CD4-positive, alpha-beta memory T cell (primary cell): ENCODE measurements at regions not wholly inside any gene's neighbourhood (a gene's known extent, or its start where the extent isn't known, plus 50 kb on each side); places are given as distances from the start of the nearest gene placed in this dataset.

Source experiments
- CTCF ChIA-PET: fragments of 350-600 bp; sonication (Branson Sonifier 250); formaldehyde crosslinking; loops from one replicate; lab custom pipeline; 2021; ENCODE audit warnings: inconsistent platforms; ENCODE audit not compliant: partially characterized antibody; lab: Charles Lee
- POLR2A ChIA-PET: fragments of 350-600 bp; sonication (Branson Sonifier 250); formaldehyde crosslinking; loops from one replicate; lab custom pipeline; 2021; ENCODE audit not compliant: partially characterized antibody; lab: Charles Lee
- DNase-seq, 5 donors: peaks; one replicate each; pipeline versions ENCODE4 v3.0.0 to v3.0.0-alpha.2; 2020 to 2022; ENCODE audit warnings: mixed read lengths in 1 of 5
- H3K27ac ChIP-seq: one replicate; pipeline ENCODE4 v1.7.0; 2013; ENCODE audit warnings: low read depth, low read length
- H3K27me3 ChIP-seq: 2 replicates; pipeline ENCODE4 v1.7.0; 2013; ENCODE audit warnings: mild to moderate bottlenecking, low read length, moderate library complexity; ENCODE audit not compliant: insufficient read depth
- H3K36me3 ChIP-seq: 2 replicates; pipeline ENCODE4 v1.7.0; 2013; ENCODE audit warnings: mild to moderate bottlenecking, low read length, moderate library complexity; ENCODE audit not compliant: insufficient read depth
- H3K4me1 ChIP-seq: 2 replicates; pipeline ENCODE4 v1.7.0; 2013; ENCODE audit warnings: mild to moderate bottlenecking, low read length, moderate library complexity; ENCODE audit not compliant: insufficient read depth
- H3K4me3 ChIP-seq, 2 donors: one replicate each; pipeline ENCODE4 v1.7.0; 2013; ENCODE audit warnings: low read length in 2 of 2, mild to moderate bottlenecking in 1 of 2
- H3K9me3 ChIP-seq, 2 donors: one replicate each; pipeline ENCODE4 v1.7.0; 2013; ENCODE audit warnings: low read length in 2 of 2, control low read depth in 1 of 2; ENCODE audit not compliant: control insufficient read depth in 1 of 2
- H3K27ac Mint-ChIP-seq, 7 donors: one replicate each; pipeline ENCODE4 v1.8.0; 2020 to 2021; ENCODE audit warnings: mixed read lengths in 7 of 7, mild to moderate bottlenecking in 6 of 7, inconsistent platforms in 3 of 7, moderate library complexity in 3 of 7
- H3K27me3 Mint-ChIP-seq, 2 donors: one replicate each; pipeline ENCODE4 v1.8.0; 2020 to 2021; ENCODE audit warnings: mixed read lengths in 2 of 2
- H3K36me3 Mint-ChIP-seq, 2 donors: one replicate each; pipeline ENCODE4 v1.8.0; 2020 to 2021; ENCODE audit warnings: mixed read lengths in 2 of 2, inconsistent platforms in 1 of 2, mild to moderate bottlenecking in 1 of 2
- H3K4me1 Mint-ChIP-seq, 4 donors: one replicate each; pipeline ENCODE4 v1.8.0; 2020 to 2021; ENCODE audit warnings: mixed read lengths in 4 of 4, mild to moderate bottlenecking in 1 of 4
- H3K4me3 Mint-ChIP-seq, 8 donors: one replicate each; pipeline ENCODE4 v1.8.0; 2020 to 2021; ENCODE audit warnings: mixed read lengths in 8 of 8, mild to moderate bottlenecking in 7 of 8, moderate library complexity in 6 of 8, inconsistent platforms in 3 of 8
- H3K9me3 Mint-ChIP-seq, 8 donors: one replicate each; pipeline ENCODE4 v1.8.0; 2020 to 2021; ENCODE audit warnings: mixed read lengths in 8 of 8, mild to moderate bottlenecking in 5 of 8, inconsistent platforms in 3 of 8, moderate library complexity in 1 of 8
- intact Hi-C: fragments of 100-400 bp; cut with micrococcal nuclease; formaldehyde crosslinking; loops from one replicate; pipeline ENCODE4 v1.15.1; 2023

DNA sequence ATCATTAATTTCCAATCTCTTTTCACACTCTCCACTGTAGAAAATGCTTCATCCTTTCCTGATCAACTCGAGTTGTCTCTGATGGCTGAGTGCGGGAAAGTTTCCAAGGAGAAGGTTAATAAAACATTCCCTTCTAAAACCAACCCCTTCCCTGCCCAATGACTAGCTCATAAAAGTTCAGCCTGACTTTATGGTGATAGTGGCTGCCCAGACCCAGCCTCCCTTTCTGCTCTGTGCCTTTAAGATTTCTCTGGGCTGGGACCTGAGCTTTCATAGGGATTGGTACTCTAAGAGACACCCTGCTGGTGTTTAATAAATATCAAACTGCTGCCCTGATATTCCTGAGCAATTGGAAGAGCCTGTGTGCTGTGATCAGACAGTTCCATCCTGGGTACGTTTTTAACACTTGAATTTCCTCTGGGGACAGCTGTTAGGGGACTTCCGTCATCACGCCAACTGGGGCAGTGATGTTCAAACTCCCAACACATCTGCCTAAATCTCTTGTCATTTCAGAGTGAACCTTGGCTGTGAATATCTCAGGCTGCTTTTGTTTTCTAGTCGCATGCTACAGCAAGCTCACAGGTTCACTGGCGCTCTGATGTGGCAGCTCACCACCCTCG is 195.0 kb upstream of the KIRREL3 start:
- Histone ChIP-seq H3K36me3 (no peaks in the 10 kb centered on the region), H3K27ac (no peak overlapping the region), H3K4me3 (no peak overlapping the region), H3K4me1 (no peaks in the 10 kb centered on the region), H3K9me3 (no peaks in the 10 kb centered on the region), H3K27me3 (no peaks in the 10 kb centered on the region)
- no peak for DNase-seq
- Mint-ChIP-seq H3K4me1 (no peaks in the 10 kb centered on the region), H3K36me3 (no peaks in the 10 kb centered on the region), H3K27ac (no peak overlapping the region), H3K9me3 (peaks cover 0 to 7% (median under 1%) of the 10 kb centered on the region in 8 donors), H3K27me3 (no peaks in the 10 kb centered on the region), H3K4me3 (no peak overlapping the region)
- ChIA-PET CTCF (no interaction called here), POLR2A (no interaction called here)
- intact Hi-C loops: no loop called here

DNA sequence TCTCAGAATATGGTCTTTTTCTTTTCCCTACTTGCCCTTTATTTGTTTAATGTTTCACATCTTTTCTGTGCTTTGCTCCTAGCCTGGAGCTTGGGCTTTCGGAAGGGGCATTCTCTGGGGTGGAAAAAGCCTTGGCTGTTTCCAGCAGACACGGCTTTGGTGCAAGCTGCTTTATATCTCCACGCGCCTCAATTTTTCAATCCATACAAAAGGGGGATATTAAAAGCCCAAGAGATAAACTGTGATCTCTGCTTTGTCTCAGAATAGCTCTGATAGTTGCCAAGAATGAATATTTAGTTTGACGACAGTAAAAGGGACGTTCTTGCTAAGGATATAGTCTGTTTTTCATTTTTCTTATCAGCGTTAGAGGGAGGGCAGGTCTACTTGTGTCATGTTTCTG is 194.0 kb upstream of the KIRREL3 start:
- intact Hi-C loops: no loop called here
- Mint-ChIP-seq H3K9me3 (peaks cover 0 to 5% (median 0%) of the 10 kb centered on the region in 8 donors), H3K27ac (no peak overlapping the region), H3K36me3 (no peaks in the 10 kb centered on the region), H3K27me3 (no peaks in the 10 kb centered on the region), H3K4me1 (no peaks in the 10 kb centered on the region), H3K4me3 (no peak overlapping the region)
- no peak for DNase-seq
- H3K4me1 ChIP-seq: no peaks in the 10 kb centered on the region
- H3K27me3 ChIP-seq: no peaks in the 10 kb centered on the region
- H3K36me3 ChIP-seq: no peaks in the 10 kb centered on the region
- H3K9me3 ChIP-seq: no peaks in the 10 kb centered on the region
- H3K27ac ChIP-seq: no peak overlapping the region
- ChIA-PET POLR2A (no interaction called here), CTCF (no interaction called here)
- no peak overlapping the region for H3K4me3 ChIP-seq

GRCh38 chr11:127193950-127194349 is 193.4 kb upstream of the KIRREL3 start:
- H3K4me3 Mint-ChIP-seq: no peak overlapping the region
- no peak overlapping the region for H3K27ac ChIP-seq
- H3K9me3 ChIP-seq: no peaks in the 10 kb centered on the region
- no peak overlapping the region for H3K4me3 ChIP-seq
- H3K36me3 Mint-ChIP-seq: no peaks in the 10 kb centered on the region
- ChIA-PET POLR2A (no interaction called here), CTCF (no interaction called here)
- no peaks in the 10 kb centered on the region for H3K4me1 Mint-ChIP-seq
- H3K36me3 ChIP-seq: no peaks in the 10 kb centered on the region
- H3K27ac Mint-ChIP-seq: no peak overlapping the region
- DNase-seq: no peak
- no peaks in the 10 kb centered on the region for H3K27me3 ChIP-seq
- intact Hi-C loops: no loop called here
- H3K27me3 Mint-ChIP-seq: no peaks in the 10 kb centered on the region
- no peaks in the 10 kb centered on the region for H3K4me1 ChIP-seq
- H3K9me3 Mint-ChIP-seq: peaks cover 0 to 5% (median 0%) of the 10 kb centered on the region in 8 donors

- no peak overlapping the region for H3K27ac Mint-ChIP-seq
- no peaks in the 10 kb centered on the region for H3K27me3 ChIP-seq
- ChIA-PET CTCF (no interaction called here), POLR2A (no interaction called here)
- no peak overlapping the region for H3K4me3 Mint-ChIP-seq
- DNase-seq: no peak
- no peak overlapping the region for H3K27ac ChIP-seq
- H3K9me3 Mint-ChIP-seq: peaks cover 0 to 5% (median 0%) of the 10 kb centered on the region in 8 donors
- no peaks in the 10 kb centered on the region for H3K4me1 Mint-ChIP-seq
- no peak overlapping the region for H3K4me3 ChIP-seq
- no peaks in the 10 kb centered on the region for H3K4me1 ChIP-seq
- no peaks in the 10 kb centered on the region for H3K36me3 Mint-ChIP-seq
- no peaks in the 10 kb centered on the region for H3K9me3 ChIP-seq
- intact Hi-C loops: no loop called here
- H3K36me3 ChIP-seq: no peaks in the 10 kb centered on the region
- no peaks in the 10 kb centered on the region for H3K27me3 Mint-ChIP-seq
Measured at GRCh38 chr11:127191689-127192088, 191.1 kb upstream of the KIRREL3 start.

DNA sequence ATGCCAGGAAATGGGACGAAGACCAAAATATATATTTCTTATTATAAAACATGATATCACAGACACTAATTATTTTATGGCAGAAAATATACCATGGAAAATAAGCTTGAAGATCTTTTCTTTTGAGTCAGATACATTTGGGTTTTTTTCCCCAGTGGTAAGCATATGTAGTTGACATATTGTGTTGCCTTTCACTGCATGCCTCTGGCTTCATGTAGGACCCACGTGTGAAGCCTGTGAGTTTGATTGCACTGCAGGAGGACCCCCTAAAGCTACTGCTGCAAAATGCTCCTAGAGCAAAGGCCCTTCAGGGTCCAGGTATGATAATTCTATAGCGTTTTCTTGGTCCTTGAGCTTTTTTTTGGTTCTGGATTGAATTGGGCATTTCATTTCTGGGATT is 190.7 kb upstream of the KIRREL3 start:
- no peaks in the 10 kb centered on the region for H3K9me3 ChIP-seq
- Mint-ChIP-seq H3K4me3 (no peak overlapping the region), H3K36me3 (no peaks in the 10 kb centered on the region), H3K27me3 (no peaks in the 10 kb centered on the region), H3K4me1 (no peaks in the 10 kb centered on the region), H3K27ac (no peak overlapping the region), H3K9me3 (peaks cover 0 to 5% (median 0%) of the 10 kb centered on the region in 8 donors)
- ChIA-PET POLR2A (no interaction called here), CTCF (no interaction called here)
- H3K36me3 ChIP-seq: no peaks in the 10 kb centered on the region
- DNase-seq: no peak
- intact Hi-C loops: no loop called here
- H3K27me3 ChIP-seq: no peaks in the 10 kb centered on the region
- no peak overlapping the region for H3K27ac ChIP-seq
- H3K4me1 ChIP-seq: no peaks in the 10 kb centered on the region
- no peak overlapping the region for H3K4me3 ChIP-seq

GRCh38 chr11:127182586-127183203 is 182.1 kb upstream of the KIRREL3 start:
- Mint-ChIP-seq H3K36me3 (no peaks in the 10 kb centered on the region), H3K27ac (no peak overlapping the region), H3K9me3 (peaks cover 0 to 5% (median under 1%) of the 10 kb centered on the region in 8 donors), H3K4me3 (no peak overlapping the region), H3K27me3 (no peaks in the 10 kb centered on the region), H3K4me1 (no peaks in the 10 kb centered on the region)
- Histone ChIP-seq H3K27me3 (no peaks in the 10 kb centered on the region), H3K36me3 (no peaks in the 10 kb centered on the region), H3K27ac (no peak overlapping the region), H3K9me3 (no peaks in the 10 kb centered on the region), H3K4me3 (no peak overlapping the region), H3K4me1 (no peaks in the 10 kb centered on the region)
- intact Hi-C loops: no loop called here
- no peak for DNase-seq
- ChIA-PET CTCF (no interaction called here), POLR2A (no interaction called here)

DNA sequence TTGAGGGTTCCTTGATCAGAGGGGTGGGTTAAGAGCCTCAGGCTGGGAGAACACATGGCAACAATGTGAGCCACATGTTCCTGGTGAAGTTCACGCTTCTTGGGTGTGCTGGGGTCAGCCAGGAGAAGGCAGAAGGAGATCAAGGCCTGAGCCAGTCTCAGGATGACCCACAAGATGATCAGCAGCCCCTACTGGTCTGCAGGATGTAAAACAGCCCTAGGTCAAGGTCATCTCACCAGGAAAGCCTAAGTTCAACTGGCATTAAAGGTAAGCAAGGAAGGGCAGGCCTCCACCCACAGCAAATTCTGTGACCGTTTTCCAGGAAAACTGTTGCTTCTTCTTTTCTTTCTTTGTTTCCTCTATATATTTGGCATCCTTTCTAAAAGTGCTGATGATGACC is 156.7 kb upstream of the KIRREL3 start:
- Mint-ChIP-seq H3K9me3 (peaks cover 0 to 2% (median 0%) of the 10 kb centered on the region in 8 donors), H3K27me3 (no peaks in the 10 kb centered on the region), H3K4me3 (no peak overlapping the region), H3K27ac (no peak overlapping the region), H3K36me3 (no peaks in the 10 kb centered on the region), H3K4me1 (no peaks in the 10 kb centered on the region)
- Histone ChIP-seq H3K36me3 (no peaks in the 10 kb centered on the region), H3K27me3 (no peaks in the 10 kb centered on the region), H3K9me3 (no peaks in the 10 kb centered on the region), H3K4me3 (no peak overlapping the region), H3K4me1 (no peaks in the 10 kb centered on the region), H3K27ac (no peak overlapping the region)
- intact Hi-C loops: no loop called here
- DNase-seq: no peak
- CTCF ChIA-PET: no interaction called here
- POLR2A ChIA-PET: no interaction called here
